H9 (cell line): ENCODE measurements at regions not wholly inside any gene's neighbourhood (a gene's known extent, or its start where the extent isn't known, plus 50 kb on each side); places are given as distances from the start of the nearest gene placed in this dataset.

ENCODE experiments used
- DNase-seq: peaks from one replicate; pipeline ENCODE4 v3.0.0-alpha.2; 2017
- H2AFZ ChIP-seq: one replicate; pipeline ENCODE4 v1.6.1; 2013; ENCODE audit warnings: mild to moderate bottlenecking, low read length, control low read depth, moderate library complexity
- H2AK5ac ChIP-seq: 2 replicates; pipeline ENCODE4 v1.6.1; 2013; ENCODE audit warnings: low read length, control low read depth, mixed read lengths; ENCODE audit not compliant: insufficient read length
- H2BK120ac ChIP-seq: one replicate; pipeline ENCODE4 v1.6.1; 2013; ENCODE audit warnings: low read depth, mild to moderate bottlenecking, low read length, control low read depth, inconsistent platforms; ENCODE audit not compliant: poor library complexity, severe bottlenecking
- H2BK12ac ChIP-seq: 2 replicates; pipeline ENCODE4 v1.6.1; 2013; ENCODE audit warnings: low read length, control low read depth, mixed read lengths, low read depth; ENCODE audit not compliant: insufficient read length
- H2BK15ac ChIP-seq: 2 replicates; pipeline ENCODE4 v1.6.1; 2013; ENCODE audit warnings: low read depth, low read length, control low read depth
- H2BK20ac ChIP-seq: one replicate; pipeline ENCODE4 v1.6.1; 2013; ENCODE audit warnings: low read depth, mild to moderate bottlenecking, low read length, control low read depth, inconsistent platforms; ENCODE audit not compliant: poor library complexity, severe bottlenecking
- H2BK5ac ChIP-seq: 2 replicates; pipeline ENCODE4 v1.6.1; 2013; ENCODE audit warnings: low read length, control low read depth, mixed read lengths; ENCODE audit not compliant: insufficient read length
- H3K14ac ChIP-seq: 2 replicates; pipeline ENCODE4 v1.6.1; 2013; ENCODE audit warnings: low read length, control low read depth; ENCODE audit not compliant: insufficient read depth
- H3K18ac ChIP-seq: 2 replicates; pipeline ENCODE4 v1.6.1; 2013; ENCODE audit warnings: low read depth, mild to moderate bottlenecking, mixed read lengths, low read length, control low read depth; ENCODE audit not compliant: insufficient read length
- H3K23ac ChIP-seq: 2 replicates; pipeline ENCODE4 v1.6.1; 2013; ENCODE audit warnings: low read length, control low read depth, mixed read lengths, low read depth; ENCODE audit not compliant: insufficient read length
- H3K23me2 ChIP-seq: 2 replicates; pipeline ENCODE4 v1.6.1; 2013; ENCODE audit warnings: low read depth, mild to moderate bottlenecking, mixed read lengths, low read length, control low read depth; ENCODE audit not compliant: insufficient read length, poor library complexity, severe bottlenecking
- H3K27ac ChIP-seq: 2 replicates; pipeline ENCODE4 v1.5.1; 2013; ENCODE audit warnings: low read length, control low read depth, mixed read lengths, low read depth; ENCODE audit not compliant: insufficient read length
- H3K27me3 ChIP-seq: 2 replicates; pipeline ENCODE4 v1.6.1; 2013; ENCODE audit warnings: low read length, control low read depth, inconsistent platforms; ENCODE audit not compliant: insufficient read depth
- H3K4ac ChIP-seq: 2 replicates; pipeline ENCODE4 v1.6.1; 2013; ENCODE audit warnings: low read depth, mild to moderate bottlenecking, control low read depth, inconsistent platforms, low read length, moderate library complexity
- H3K4me1 ChIP-seq: 2 replicates; pipeline ENCODE4 v1.6.1; 2013; ENCODE audit warnings: low read length, control low read depth, inconsistent platforms; ENCODE audit not compliant: insufficient read depth
- H3K4me2 ChIP-seq: 2 replicates; pipeline ENCODE4 v1.6.1; 2013; ENCODE audit warnings: low read length, control low read depth, mixed read lengths; ENCODE audit not compliant: insufficient read length, insufficient read depth
- H3K56ac ChIP-seq: 2 replicates; pipeline ENCODE4 v1.6.1; 2013; ENCODE audit warnings: low read depth, mild to moderate bottlenecking, mixed read lengths, low read length, control low read depth; ENCODE audit not compliant: insufficient read length
- H3K79me1 ChIP-seq: 2 replicates; pipeline ENCODE4 v1.6.1; 2013; ENCODE audit warnings: low read depth, mild to moderate bottlenecking, moderate library complexity, low read length, control low read depth, inconsistent platforms; ENCODE audit not compliant: insufficient read depth, poor library complexity, severe bottlenecking
- H3K79me2 ChIP-seq: 2 replicates; pipeline ENCODE4 v1.6.1; 2013; ENCODE audit warnings: low read length, control low read depth, inconsistent platforms; ENCODE audit not compliant: insufficient read depth
- H3K9ac ChIP-seq: 2 replicates; pipeline ENCODE4 v1.6.1; 2013; ENCODE audit warnings: low read length, control low read depth, mixed read lengths; ENCODE audit not compliant: insufficient read length; ENCODE audit errors: extremely low read depth
- H3K9me3 ChIP-seq: one replicate; pipeline ENCODE4 v1.6.1; 2013; ENCODE audit warnings: low read depth, low read length, inconsistent platforms; ENCODE audit not compliant: control insufficient read depth
- H3T11ph ChIP-seq: one replicate; pipeline ENCODE4 v1.6.1; 2013; ENCODE audit warnings: mild to moderate bottlenecking, low read length, control low read depth, inconsistent platforms
- H4K20me1 ChIP-seq: one replicate; pipeline ENCODE4 v1.6.1; 2013; ENCODE audit not compliant: control insufficient read depth, insufficient read length, insufficient read depth
- H4K5ac ChIP-seq: 2 replicates; pipeline ENCODE4 v1.6.1; 2013; ENCODE audit warnings: low read depth, mild to moderate bottlenecking, mixed read lengths, low read length, control low read depth; ENCODE audit not compliant: insufficient read length
- H4K8ac ChIP-seq: replicated peaks from 2 replicates; pipeline ENCODE4 v1.6.1; 2013; ENCODE audit warnings: low read length, control low read depth, mixed read lengths, low read depth; ENCODE audit not compliant: insufficient read length
- H4K91ac ChIP-seq: 2 replicates; pipeline ENCODE4 v1.6.1; 2013; ENCODE audit warnings: low read depth, mild to moderate bottlenecking, moderate library complexity, mixed read lengths, low read length, control low read depth; ENCODE audit not compliant: insufficient read length
- H3K27ac Mint-ChIP-seq, 3 experiments: 2 replicates in 2 of 3; 3 replicates in 1 of 3; pipeline ENCODE4 v1.8.0; 2020 to 2021; ENCODE audit warnings: mixed read lengths in 3 of 3, mild to moderate bottlenecking in 1 of 3, moderate library complexity in 1 of 3
- H3K27me3 Mint-ChIP-seq: 2 replicates; pipeline ENCODE4 v1.8.0; 2021; ENCODE audit warnings: low read depth, mild to moderate bottlenecking, moderate library complexity, mixed read lengths
- H3K36me3 Mint-ChIP-seq, 3 experiments: 2 replicates in 2 of 3; 3 replicates in 1 of 3; pipeline ENCODE4 v1.8.0; 2020 to 2021; ENCODE audit warnings: low read depth in 3 of 3, mixed read lengths in 3 of 3; ENCODE audit not compliant: insufficient read depth in 1 of 3
- H3K4me1 Mint-ChIP-seq, 2 experiments: 2 replicates each; pipeline ENCODE4 v1.8.0; 2020; ENCODE audit warnings: mixed read lengths in 2 of 2
- H3K4me3 Mint-ChIP-seq, 2 experiments: 2 replicates in 1 of 2; 3 replicates in 1 of 2; pipeline ENCODE4 v1.8.0; 2020 to 2021; ENCODE audit warnings: mild to moderate bottlenecking in 2 of 2, mixed read lengths in 2 of 2, moderate library complexity in 1 of 2
- H3K9me3 Mint-ChIP-seq, 2 experiments: 2 replicates in 1 of 2; 3 replicates in 1 of 2; pipeline ENCODE4 v1.8.0; 2020; ENCODE audit warnings: mild to moderate bottlenecking in 2 of 2, mixed read lengths in 2 of 2, moderate library complexity in 1 of 2
- WGBS: extraction: QIAGEN DNeasy Blood & Tissue Kit; methylation state at CpG from one replicate; pipeline ENCODE4 v1.1.7; 2013; ENCODE audit warnings: missing lambda C conversion rate, low lambda C conversion rate, mixed read lengths; ENCODE audit not compliant: insufficient read length; ENCODE audit errors: extremely low coverage; 5-methylcytosine and 5-hydroxymethylcytosine counted together
- TF ChIP-seq, protein P1 (sequence below): fragments of 200-600 bp; sonication (generic); conservative IDR thresholded peaks from 3 replicates; pipeline ENCODE4 v1.8.0; 2021; ENCODE audit warnings: antibody characterized with exemption, mild to moderate bottlenecking

DNA sequence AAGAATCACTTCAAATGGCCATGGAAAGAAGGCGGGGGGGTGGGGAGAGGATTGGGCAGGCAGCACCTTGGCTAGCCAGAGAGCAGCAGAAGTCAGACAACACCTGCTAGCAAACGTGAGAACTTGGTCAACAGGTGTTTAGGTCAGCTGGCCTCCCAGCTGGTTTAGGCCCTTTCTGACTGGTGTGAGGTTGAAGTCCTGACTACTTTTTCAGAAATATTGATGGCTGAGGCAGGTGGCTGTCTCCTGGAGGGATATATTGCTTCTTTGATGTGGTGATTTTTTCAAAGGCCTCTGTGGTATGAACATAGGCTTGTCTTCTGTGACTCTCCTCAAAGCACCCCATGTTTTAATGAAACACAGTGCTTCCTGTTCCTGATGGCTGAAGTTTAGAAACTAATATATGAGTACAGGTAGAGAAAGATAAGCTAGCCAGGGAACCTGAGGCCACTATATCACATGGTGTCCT lies 238.2 kb upstream of the SSTR1 start:
- Histone ChIP-seq H2BK12ac (no peak overlapping the region), H3K4me1 (0 out of 2 replicates have a peak, but pooled peaks cover 7% of the 10 kb centered on the region), H4K20me1 (no peaks in the 10 kb centered on the region), H2AFZ (no peak overlapping the region), H3K27me3 (no peaks in the 10 kb centered on the region; the same call in 1 of the 2 replicates), H2BK15ac (no peak overlapping the region), H3K4ac (no peak overlapping the region), H2BK120ac (no peak overlapping the region), H3K56ac (no peak overlapping the region), H3K27ac (no peak overlapping the region), H4K91ac (no peak overlapping the region), H3K9ac (no peak overlapping the region), H3K23me2 (no peaks in the 10 kb centered on the region), H3K9me3 (no peaks in the 10 kb centered on the region), H2AK5ac (no peak overlapping the region), H3K14ac (no peak overlapping the region), H3T11ph (no peak overlapping the region), H2BK20ac (no peak overlapping the region), H2BK5ac (no peak overlapping the region), H4K5ac (no peak overlapping the region), H3K79me1 (no peaks in the 10 kb centered on the region), H3K79me2 (no peaks in the 10 kb centered on the region), H3K18ac (no peak overlapping the region), H3K4me2 (no peak overlapping the region), H3K23ac (no peak overlapping the region), H4K8ac (no peak overlapping the region)
- TF ChIP-seq, protein P1, sequence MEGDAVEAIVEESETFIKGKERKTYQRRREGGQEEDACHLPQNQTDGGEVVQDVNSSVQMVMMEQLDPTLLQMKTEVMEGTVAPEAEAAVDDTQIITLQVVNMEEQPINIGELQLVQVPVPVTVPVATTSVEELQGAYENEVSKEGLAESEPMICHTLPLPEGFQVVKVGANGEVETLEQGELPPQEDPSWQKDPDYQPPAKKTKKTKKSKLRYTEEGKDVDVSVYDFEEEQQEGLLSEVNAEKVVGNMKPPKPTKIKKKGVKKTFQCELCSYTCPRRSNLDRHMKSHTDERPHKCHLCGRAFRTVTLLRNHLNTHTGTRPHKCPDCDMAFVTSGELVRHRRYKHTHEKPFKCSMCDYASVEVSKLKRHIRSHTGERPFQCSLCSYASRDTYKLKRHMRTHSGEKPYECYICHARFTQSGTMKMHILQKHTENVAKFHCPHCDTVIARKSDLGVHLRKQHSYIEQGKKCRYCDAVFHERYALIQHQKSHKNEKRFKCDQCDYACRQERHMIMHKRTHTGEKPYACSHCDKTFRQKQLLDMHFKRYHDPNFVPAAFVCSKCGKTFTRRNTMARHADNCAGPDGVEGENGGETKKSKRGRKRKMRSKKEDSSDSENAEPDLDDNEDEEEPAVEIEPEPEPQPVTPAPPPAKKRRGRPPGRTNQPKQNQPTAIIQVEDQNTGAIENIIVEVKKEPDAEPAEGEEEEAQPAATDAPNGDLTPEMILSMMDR = no peak
- WGBS = no CpG with 5 or more reads among the region's 2 CpGs
- Mint-ChIP-seq H3K27me3 (peaks cover 16% of the 10 kb centered on the region), H3K9me3 (peaks cover 4 to 5% of the 10 kb centered on the region in 2 experiments; a peak in 3 of 5 replicates), H3K27ac (no peak overlapping the region), H3K36me3 (no peaks in the 10 kb centered on the region), H3K4me3 (no peak overlapping the region), H3K4me1 (peaks cover 4 to 6% of the 10 kb centered on the region in 2 experiments)
- no peak for DNase-seq
